ENCODE measurements at regions not wholly inside any gene's neighbourhood (a gene's known extent, or its start where the extent isn't known, plus 50 kb on each side); places are given as distances from the start of the nearest gene placed in this dataset.

DNA sequence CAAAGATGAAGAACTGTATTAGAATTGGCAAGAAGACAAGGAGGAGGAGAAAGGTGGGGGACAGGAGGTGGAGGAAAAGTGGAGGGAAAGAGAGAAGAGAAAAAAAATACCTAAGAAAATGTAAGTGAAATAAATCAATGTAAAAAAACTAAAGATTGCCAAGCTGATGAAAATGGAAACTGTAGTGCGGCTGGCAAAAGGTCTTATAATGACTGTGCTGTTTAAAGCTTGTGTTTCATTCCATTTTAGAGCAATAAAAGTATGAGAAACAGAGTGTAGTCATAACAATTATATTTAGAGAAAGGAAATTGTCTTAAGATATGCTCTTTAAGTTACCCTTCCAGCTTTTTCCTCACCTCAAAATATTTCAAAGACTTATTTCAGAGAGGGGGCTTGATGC is 670.5 kb upstream of the SEMA6A start:
- TF ChIP-seq, protein P1, sequence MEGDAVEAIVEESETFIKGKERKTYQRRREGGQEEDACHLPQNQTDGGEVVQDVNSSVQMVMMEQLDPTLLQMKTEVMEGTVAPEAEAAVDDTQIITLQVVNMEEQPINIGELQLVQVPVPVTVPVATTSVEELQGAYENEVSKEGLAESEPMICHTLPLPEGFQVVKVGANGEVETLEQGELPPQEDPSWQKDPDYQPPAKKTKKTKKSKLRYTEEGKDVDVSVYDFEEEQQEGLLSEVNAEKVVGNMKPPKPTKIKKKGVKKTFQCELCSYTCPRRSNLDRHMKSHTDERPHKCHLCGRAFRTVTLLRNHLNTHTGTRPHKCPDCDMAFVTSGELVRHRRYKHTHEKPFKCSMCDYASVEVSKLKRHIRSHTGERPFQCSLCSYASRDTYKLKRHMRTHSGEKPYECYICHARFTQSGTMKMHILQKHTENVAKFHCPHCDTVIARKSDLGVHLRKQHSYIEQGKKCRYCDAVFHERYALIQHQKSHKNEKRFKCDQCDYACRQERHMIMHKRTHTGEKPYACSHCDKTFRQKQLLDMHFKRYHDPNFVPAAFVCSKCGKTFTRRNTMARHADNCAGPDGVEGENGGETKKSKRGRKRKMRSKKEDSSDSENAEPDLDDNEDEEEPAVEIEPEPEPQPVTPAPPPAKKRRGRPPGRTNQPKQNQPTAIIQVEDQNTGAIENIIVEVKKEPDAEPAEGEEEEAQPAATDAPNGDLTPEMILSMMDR (IDR thresholded peaks at IDR 0.05), result no peak
- TF ChIP-seq EZH2 (IDR thresholded peaks at IDR 0.05) (no peak), EZH2phosphoT487 (IDR thresholded peaks at IDR 0.05) (no peak)

Measured in neural progenitor cell (in vitro differentiated cells).